K562 (cell line): ENCODE measurements at regions not wholly inside any gene's neighbourhood (a gene's known extent, or its start where the extent isn't known, plus 50 kb on each side); places are given as distances from the start of the nearest gene placed in this dataset.

ENCODE experiments used
- ATAC-seq: fragments of 200-7000 bp; cut with Tn5 transposase; 3 replicates; pipeline ENCODE4 v1.9.1; 2020; ENCODE audit warnings: moderate library complexity
- BruUV-seq: library from RNA; stranded (reverse); fragments of 400-500 nt; replicated peaks from 2 replicates; lab custom pipeline; 2021; lab: Mats Ljungman, UMichigan
- CTCF ChIA-PET: fragments of 300-600 bp; formaldehyde crosslinking; extraction: SDS; loops from one replicate; lab custom pipeline; 2021; ENCODE audit warnings: low intra/inter-chr PET ratio; lab: Yijun Ruan, JAX
- POLR2A ChIA-PET: fragments of 300-600, 350-650 bp; sonication (Branson Sonifier 250); formaldehyde crosslinking; extraction: SDS; loops from one replicate; lab custom pipeline; 2021; ENCODE audit warnings: antibody characterized with exemption, inconsistent platforms; lab: Yijun Ruan, JAX
- DNase-seq, 4 experiments: peaks; one replicate each; pipeline versions ENCODE4 v3.0.0 to v3.0.0-alpha.2; 2011 to 2018; ENCODE audit warnings: low spot score in 3 of 4, mixed read lengths in 3 of 4; ENCODE audit errors: extremely low read depth in 1 of 4
- FAIRE-seq: peaks from 2 replicates; lab custom pipeline; 2011; peaks lifted over from hg19 to GRCh38; lab: Jason Lieb, UNC
- H2AFZ ChIP-seq: 2 replicates; pipeline ENCODE4 v1.6.0; 2011; ENCODE audit warnings: low read depth, low read length, control low read depth, inconsistent platforms
- H3K27ac ChIP-seq: fragments of 200-600 bp; 3 replicates; pipeline ENCODE4 v1.8.0; 2011; ENCODE audit warnings: low read depth, mild to moderate bottlenecking, control low read depth, inconsistent platforms, low read length, moderate library complexity, mixed read lengths; ENCODE audit errors: extremely low read depth
- H3K27me3 ChIP-seq, 2 experiments: fragments of 300-600 bp in 1 of 2; 2 replicates in 1 of 2; 3 replicates in 1 of 2; pipeline versions ENCODE4 v1.6.0 to v1.8.0; 2011; ENCODE audit warnings: inconsistent platforms in 2 of 2, low read length in 2 of 2, mild to moderate bottlenecking in 1 of 2, mixed read lengths in 1 of 2, moderate library complexity in 1 of 2; ENCODE audit not compliant: control insufficient read depth in 2 of 2, insufficient read depth in 2 of 2
- H3K36me3 ChIP-seq: fragments of 300-600 bp; 3 replicates; pipeline ENCODE4 v1.8.0; 2011; ENCODE audit warnings: mild to moderate bottlenecking, low read length, inconsistent platforms; ENCODE audit not compliant: control insufficient read depth, insufficient read depth
- H3K4me1 ChIP-seq, 2 experiments: fragments of 200-600 bp in 1 of 2; replicated peaks in 1 of 2; 2 replicates in 1 of 2; 3 replicates in 1 of 2; pipeline versions ENCODE4 v1.5.1 to v1.8.0; 2011; ENCODE audit warnings: inconsistent platforms in 2 of 2, low read length in 2 of 2, mild to moderate bottlenecking in 1 of 2, mixed read lengths in 1 of 2, moderate library complexity in 1 of 2; ENCODE audit not compliant: control insufficient read depth in 2 of 2, insufficient read depth in 2 of 2
- H3K4me2 ChIP-seq: 2 replicates; pipeline ENCODE4 v1.6.1; 2011; ENCODE audit warnings: low read length, control low read depth, inconsistent platforms, mixed read lengths; ENCODE audit not compliant: insufficient read depth
- H3K4me3 ChIP-seq: fragments of 200-600 bp; sonication (generic), shearing (Covaris generic); 2 replicates; pipeline ENCODE4 v1.5.1; 2016; ENCODE audit warnings: control low read depth, inconsistent platforms
- H3K79me2 ChIP-seq: fragments of 200-600 bp; 3 replicates; pipeline ENCODE4 v1.8.0; 2011; ENCODE audit warnings: low read length, inconsistent platforms; ENCODE audit not compliant: control insufficient read depth, insufficient read depth
- H3K9ac ChIP-seq, 2 experiments: 2 replicates each; pipeline versions ENCODE4 v1.6.0 to v1.6.1; 2011; ENCODE audit warnings: low read depth in 2 of 2, low read length in 2 of 2, control low read depth in 1 of 2, inconsistent platforms in 1 of 2, mild to moderate bottlenecking in 1 of 2, mixed read lengths in 1 of 2; ENCODE audit not compliant: insufficient read depth in 1 of 2
- H3K9me1 ChIP-seq: one replicate; pipeline ENCODE4 v1.6.0; 2011; ENCODE audit warnings: inconsistent platforms, mild to moderate bottlenecking, low read length, moderate library complexity; ENCODE audit not compliant: control insufficient read depth, insufficient read depth
- H3K9me3 ChIP-seq: replicated peaks from 2 replicates; pipeline ENCODE4 v1.5.1; 2011; ENCODE audit warnings: low read depth, low read length, inconsistent platforms; ENCODE audit not compliant: control insufficient read depth, insufficient read depth
- H4K20me1 ChIP-seq: replicated peaks from 2 replicates; pipeline ENCODE4 v1.6.1; 2011; ENCODE audit warnings: low read length, inconsistent platforms, mixed read lengths; ENCODE audit not compliant: control insufficient read depth, insufficient read depth
- ATF1 ChIP-seq, 2 experiments: fragments of 450-650 bp in 1 of 2; IDR thresholded peaks; 2 replicates each; pipeline ENCODE4 v1.6.1; 2016; ENCODE audit warnings: missing compliant biosample characterization in 1 of 2, missing genetic modification characterization in 1 of 2
- CBFA2T2 ChIP-seq: fragments of 450-650 bp; conservative IDR thresholded peaks from 2 replicates; pipeline ENCODE4 v1.6.1; 2017; ENCODE audit warnings: mild to moderate bottlenecking
- DACH1 ChIP-seq: fragments of 450-650 bp; IDR thresholded peaks from 2 replicates; pipeline ENCODE4 v1.6.1; 2018; ENCODE audit not compliant: partially characterized antibody
- KDM2B ChIP-seq: fragments of 250-450 bp; sonication (Bioruptor Pico); IDR thresholded peaks from 2 replicates; pipeline ENCODE4 v1.8.0; 2021; ENCODE audit warnings: mild to moderate bottlenecking, moderate library complexity
- MEF2D ChIP-seq: conservative IDR thresholded peaks from 2 replicates; pipeline ENCODE4 v1.6.1; 2016; ENCODE audit warnings: low read depth, missing genetic modification characterization, missing compliant biosample characterization
- PHB2 ChIP-seq: fragments of 450-650 bp; IDR thresholded peaks from 2 replicates; pipeline ENCODE4 v1.6.1; 2017; ENCODE audit warnings: low read depth
- POLR2A ChIP-seq: fragments of 450-650 bp; conservative IDR thresholded peaks from 2 replicates; pipeline ENCODE4 v1.6.1; 2016
- POLR3A ChIP-seq: IDR thresholded peaks from 2 replicates; pipeline ENCODE4 v1.6.1; 2011; ENCODE audit warnings: borderline replicate concordance, mild to moderate bottlenecking, moderate library complexity; ENCODE audit not compliant: insufficient read length, insufficient read depth; ENCODE audit errors: extremely low read depth
- PPARD ChIP-seq: fragments of 250-450 bp; sonication (Bioruptor Pico); IDR thresholded peaks from 2 replicates; pipeline ENCODE4 v1.8.0; 2022; ENCODE audit warnings: inconsistent platforms, mild to moderate bottlenecking, moderate library complexity
- TEAD4 ChIP-seq, 2 experiments: sonication (generic) in 1 of 2; formaldehyde crosslinking in 1 of 2; IDR thresholded peaks; 2 replicates each; pipeline versions ENCODE4 v1.6.1 to v1.8.0; 2012 to 2022; ENCODE audit warnings: borderline replicate concordance in 1 of 2, inconsistent platforms in 1 of 2, low read length in 1 of 2, mild to moderate bottlenecking in 1 of 2, missing genetic modification reagents in 1 of 2
- ZNF146 ChIP-seq: IDR thresholded peaks from one replicate; pipeline ENCODE4 v1.6.1; 2018; ENCODE audit warnings: missing compliant biosample characterization; ENCODE audit not compliant: unreplicated experiment
- ZNF174 ChIP-seq: fragments of 250-450 bp; sonication (Bioruptor Pico); IDR thresholded peaks from 2 replicates; pipeline ENCODE4 v1.4.0; 2020; ENCODE audit warnings: mild to moderate bottlenecking
- ZNF274 ChIP-seq: IDR thresholded peaks from 2 replicates; pipeline ENCODE4 v1.6.1; 2011; ENCODE audit warnings: low read depth, mild to moderate bottlenecking, low read length, moderate library complexity, borderline replicate concordance
- ZSCAN32 ChIP-seq: fragments of 450-650 bp; formaldehyde crosslinking; IDR thresholded peaks from 2 replicates; pipeline ENCODE4 v1.4.0; 2020; ENCODE audit warnings: mild to moderate bottlenecking, moderate library complexity
- WGBS: fragments of 100-300 bp; shearing (Covaris generic); methylation state at CpG from one replicate; pipeline ENCODE4 v1.1.6; 2016; ENCODE audit warnings: low coverage, mixed read lengths; ENCODE audit not compliant: insufficient coverage; ENCODE audit errors: missing lambda C conversion rate; 5-methylcytosine and 5-hydroxymethylcytosine counted together
- in situ Hi-C: fragments of 300-500 bp; cut with MboI; formaldehyde crosslinking; loops from 4 replicates; pipeline ENCODE4 v1.15.0; 2018; ENCODE audit warnings: inconsistent platforms, mixed read lengths
- intact Hi-C: fragments of 100-400 bp; cut with micrococcal nuclease; formaldehyde crosslinking; loops from 2 replicates; pipeline ENCODE4 v1.14.2; 2022
- TF ChIP-seq, protein P1 (sequence below), 2 experiments: fragments of 450-650 bp; IDR thresholded peaks; 2 replicates each; pipeline ENCODE4 v1.6.1; 2016; ENCODE audit warnings: mild to moderate bottlenecking in 2 of 2, borderline replicate concordance in 1 of 2, low read depth in 1 of 2, moderate library complexity in 1 of 2
- TF ChIP-seq, protein P2 (sequence below): sonication (generic); formaldehyde crosslinking; IDR thresholded peaks from 2 replicates; pipeline ENCODE4 v1.8.1; 2023; ENCODE audit warnings: mild to moderate bottlenecking, missing genetic modification reagents

DNA sequence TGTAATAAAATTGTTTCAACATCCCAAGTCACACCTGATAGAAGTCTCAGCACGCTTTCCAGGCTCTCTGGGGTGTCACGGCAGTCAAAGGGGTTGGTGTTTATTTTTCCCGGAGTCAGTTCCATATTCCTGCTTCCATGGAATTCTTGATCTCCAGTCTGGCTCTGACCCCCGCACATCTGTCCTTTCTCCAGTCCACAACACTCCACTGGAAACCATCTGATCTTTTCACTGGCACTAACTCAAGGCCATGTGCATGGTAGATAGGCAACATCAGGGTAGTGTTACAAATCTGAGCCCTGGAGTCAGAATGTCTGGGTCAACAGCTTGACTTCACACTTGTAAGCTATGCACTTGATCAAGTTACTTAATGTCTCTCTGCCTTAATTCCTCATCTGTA is 176.2 kb downstream of the WDR11 start:
- no peaks in the 10 kb centered on the region for H4K20me1 ChIP-seq
- no peak overlapping the region for H3K27ac ChIP-seq
- H3K79me2 ChIP-seq = no peaks in the 10 kb centered on the region
- H3K9ac ChIP-seq = no peak overlapping the region
- FAIRE-seq = no peak
- H3K4me2 ChIP-seq = no peak overlapping the region
- no peak for DNase-seq
- in situ Hi-C loops = no loop called here
- no peaks in the 10 kb centered on the region for H3K36me3 ChIP-seq
- no TSS peak for BruUV-seq
- intact Hi-C loops = no loop called here
- H3K4me3 ChIP-seq = no peak overlapping the region
- 3% methylated on average over 4 of the region's 4 CpGs for WGBS
- no peak overlapping the region for H2AFZ ChIP-seq
- no peaks in the 10 kb centered on the region for H3K4me1 ChIP-seq
- H3K9me1 ChIP-seq = no peaks in the 10 kb centered on the region
- POLR2A ChIA-PET = no interaction called here
- CTCF ChIA-PET = no interaction called here
- no peaks in the 10 kb centered on the region for H3K9me3 ChIP-seq
- H3K27me3 ChIP-seq = no peaks in the 10 kb centered on the region
- ATAC-seq = no peak
- TF ChIP-seq ATF1 (CRISPR knock-in tag; IDR thresholded peaks at IDR 0.05) (no peak), ATF1 (tag; IDR thresholded peaks at IDR 0.05) (no peak), POLR2A (no peak), ZNF174 (no peak), KDM2B (CRISPR knock-in tag) (no peak), PPARD (CRISPR knock-in tag) (no peak), ZNF146 (CRISPR knock-in tag) (no peak), CBFA2T2 (no peak), DACH1 (no peak), PHB2 (no peak), TEAD4 (IDR thresholded peaks at IDR 0.05; ENCODE audit: low read length) (no peak), TEAD4 (CRISPR knock-in tag; IDR thresholded peaks at IDR 0.05; ENCODE audit: borderline replicate concordance) (no peak), ZSCAN32 (CRISPR knock-in tag) (no peak), ZNF274 (no peak), MEF2D (no peak), POLR3A (no peak)
- TF ChIP-seq, protein P1, sequence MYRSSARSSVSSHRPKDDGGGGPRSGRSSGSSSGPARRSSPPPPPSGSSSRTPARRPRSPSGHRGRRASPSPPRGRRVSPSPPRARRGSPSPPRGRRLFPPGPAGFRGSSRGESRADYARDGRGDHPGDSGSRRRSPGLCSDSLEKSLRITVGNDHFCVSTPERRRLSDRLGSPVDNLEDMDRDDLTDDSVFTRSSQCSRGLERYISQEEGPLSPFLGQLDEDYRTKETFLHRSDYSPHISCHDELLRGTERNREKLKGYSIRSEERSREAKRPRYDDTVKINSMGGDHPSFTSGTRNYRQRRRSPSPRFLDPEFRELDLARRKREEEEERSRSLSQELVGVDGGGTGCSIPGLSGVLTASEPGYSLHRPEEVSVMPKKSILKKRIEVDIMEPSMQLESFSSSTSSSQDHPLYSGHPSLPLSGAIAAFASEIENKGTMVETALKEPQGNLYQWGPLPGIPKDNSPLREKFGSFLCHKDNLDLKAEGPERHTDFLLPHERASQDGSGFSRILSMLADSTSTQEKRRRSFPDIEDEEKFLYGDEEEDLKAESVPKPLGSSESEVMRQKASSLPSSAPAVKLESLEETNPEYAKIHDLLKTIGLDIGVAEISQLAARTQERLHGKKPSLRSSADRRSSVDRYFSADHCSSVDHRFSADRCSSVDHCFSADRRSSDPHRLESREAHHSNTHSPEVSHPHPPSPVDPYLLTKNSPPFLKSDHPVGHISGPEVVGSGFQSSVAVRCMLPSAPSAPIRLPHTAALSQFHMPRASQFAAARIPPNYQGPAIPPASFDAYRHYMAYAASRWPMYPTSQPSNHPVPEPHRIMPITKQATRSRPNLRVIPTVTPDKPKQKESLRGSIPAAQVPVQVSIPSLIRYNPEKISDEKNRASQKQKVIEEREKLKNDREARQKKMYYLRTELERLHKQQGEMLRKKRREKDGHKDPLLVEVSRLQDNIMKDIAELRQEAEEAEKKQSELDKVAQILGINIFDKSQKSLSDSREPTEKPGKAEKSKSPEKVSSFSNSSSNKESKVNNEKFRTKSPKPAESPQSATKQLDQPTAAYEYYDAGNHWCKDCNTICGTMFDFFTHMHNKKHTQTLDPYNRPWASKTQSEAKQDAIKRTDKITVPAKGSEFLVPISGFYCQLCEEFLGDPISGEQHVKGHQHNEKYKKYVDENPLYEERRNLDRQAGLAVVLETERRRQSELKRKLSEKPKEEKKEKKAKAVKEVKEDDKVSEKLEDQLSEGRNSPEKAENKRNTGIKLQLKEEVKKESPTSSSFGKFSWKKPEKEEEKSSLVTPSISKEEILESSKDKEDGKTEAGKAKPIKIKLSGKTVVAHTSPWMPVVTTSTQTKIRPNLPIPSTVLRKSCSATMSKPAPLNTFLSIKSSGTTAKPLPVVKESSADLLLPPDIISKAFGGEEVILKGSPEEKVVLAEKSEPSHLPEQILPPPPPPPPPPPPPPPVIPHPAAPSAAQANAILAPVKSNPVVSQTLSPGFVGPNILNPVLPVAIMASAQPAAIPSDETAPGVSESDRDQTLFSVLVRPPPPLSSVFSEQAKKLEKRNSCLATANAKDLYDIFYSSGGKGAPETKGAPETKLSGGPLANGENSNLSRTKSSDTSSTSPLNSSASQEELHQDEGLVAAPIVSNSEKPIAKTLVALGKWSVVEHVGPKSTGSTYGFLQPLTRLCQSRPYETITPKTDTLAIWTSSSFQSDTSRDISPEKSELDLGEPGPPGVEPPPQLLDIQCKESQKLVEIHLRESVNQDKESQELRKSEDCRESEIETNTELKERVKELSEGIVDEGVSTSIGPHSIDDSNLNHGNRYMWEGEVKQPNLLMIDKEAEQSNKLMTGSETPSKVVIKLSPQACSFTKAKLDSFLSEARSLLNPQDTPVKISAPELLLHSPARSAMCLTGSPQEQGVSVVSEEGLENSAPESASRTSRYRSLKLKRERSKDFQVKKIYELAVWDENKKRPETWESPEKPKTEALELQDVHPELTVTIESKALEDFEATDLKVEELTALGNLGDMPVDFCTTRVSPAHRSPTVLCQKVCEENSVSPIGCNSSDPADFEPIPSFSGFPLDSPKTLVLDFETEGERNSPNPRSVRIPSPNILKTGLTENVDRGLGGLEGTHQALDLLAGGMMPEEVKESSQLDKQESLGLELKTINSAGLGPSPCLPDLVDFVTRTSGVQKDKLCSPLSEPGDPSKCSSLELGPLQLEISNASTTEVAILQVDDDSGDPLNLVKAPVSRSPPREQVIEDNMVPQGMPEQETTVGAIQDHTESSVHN (IDR thresholded peaks at IDR 0.05; ENCODE audit: borderline replicate concordance in 1 of 2, low read depth in 1 of 2) = no peak
- TF ChIP-seq, protein P2, sequence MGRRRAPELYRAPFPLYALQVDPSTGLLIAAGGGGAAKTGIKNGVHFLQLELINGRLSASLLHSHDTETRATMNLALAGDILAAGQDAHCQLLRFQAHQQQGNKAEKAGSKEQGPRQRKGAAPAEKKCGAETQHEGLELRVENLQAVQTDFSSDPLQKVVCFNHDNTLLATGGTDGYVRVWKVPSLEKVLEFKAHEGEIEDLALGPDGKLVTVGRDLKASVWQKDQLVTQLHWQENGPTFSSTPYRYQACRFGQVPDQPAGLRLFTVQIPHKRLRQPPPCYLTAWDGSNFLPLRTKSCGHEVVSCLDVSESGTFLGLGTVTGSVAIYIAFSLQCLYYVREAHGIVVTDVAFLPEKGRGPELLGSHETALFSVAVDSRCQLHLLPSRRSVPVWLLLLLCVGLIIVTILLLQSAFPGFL (CRISPR knock-in tag) = no peak
